Kidney epithelial cell (primary cell): ENCODE measurements at regions not wholly inside any gene's neighbourhood (a gene's known extent, or its start where the extent isn't known, plus 50 kb on each side); places are given as distances from the start of the nearest gene placed in this dataset.

ENCODE experiments used
- DNase-seq: peaks from one replicate; pipeline ENCODE4 v3.0.0-alpha.2; 2010; ENCODE audit warnings: low read depth
- H3K27me3 ChIP-seq: 2 replicates; pipeline ENCODE4 v1.6.0; 2011; ENCODE audit warnings: low read length; ENCODE audit not compliant: control insufficient read depth, insufficient read depth
- H3K36me3 ChIP-seq: 2 replicates; pipeline ENCODE4 v1.5.1; 2011; ENCODE audit warnings: low read length; ENCODE audit not compliant: control insufficient read depth, insufficient read depth
- H3K4me3 ChIP-seq: 2 replicates; pipeline ENCODE4 v1.5.1; 2011; ENCODE audit warnings: low read depth, mild to moderate bottlenecking, control low read depth, low read length
- TF ChIP-seq, protein P1 (sequence below): IDR thresholded peaks from 2 replicates; pipeline ENCODE4 v1.5.1; 2011; ENCODE audit warnings: mild to moderate bottlenecking, moderate library complexity, low read length, control low read depth, inconsistent platforms; ENCODE audit not compliant: insufficient read depth, poor library complexity, severe bottlenecking

DNA sequence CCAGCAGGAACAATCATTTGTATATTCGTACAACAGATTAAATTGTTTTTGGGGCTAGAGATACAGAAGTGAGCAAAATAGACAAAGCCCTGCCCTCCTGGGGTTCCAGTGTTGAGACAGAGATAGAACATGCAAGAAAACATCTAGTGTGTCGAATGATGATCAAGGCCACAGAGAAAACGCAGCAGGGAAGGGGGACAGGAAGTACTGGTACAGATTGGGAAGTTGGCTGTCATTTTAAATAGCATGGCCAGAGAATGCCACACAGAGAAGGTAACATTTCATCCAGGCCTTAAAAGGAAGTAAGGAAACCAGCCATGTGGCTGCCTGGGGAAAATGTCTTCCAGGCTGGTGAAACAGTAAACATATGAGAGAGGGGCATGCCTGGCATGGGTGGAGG, 202.6 kb upstream of the MYLIP start:
- TF ChIP-seq, protein P1, sequence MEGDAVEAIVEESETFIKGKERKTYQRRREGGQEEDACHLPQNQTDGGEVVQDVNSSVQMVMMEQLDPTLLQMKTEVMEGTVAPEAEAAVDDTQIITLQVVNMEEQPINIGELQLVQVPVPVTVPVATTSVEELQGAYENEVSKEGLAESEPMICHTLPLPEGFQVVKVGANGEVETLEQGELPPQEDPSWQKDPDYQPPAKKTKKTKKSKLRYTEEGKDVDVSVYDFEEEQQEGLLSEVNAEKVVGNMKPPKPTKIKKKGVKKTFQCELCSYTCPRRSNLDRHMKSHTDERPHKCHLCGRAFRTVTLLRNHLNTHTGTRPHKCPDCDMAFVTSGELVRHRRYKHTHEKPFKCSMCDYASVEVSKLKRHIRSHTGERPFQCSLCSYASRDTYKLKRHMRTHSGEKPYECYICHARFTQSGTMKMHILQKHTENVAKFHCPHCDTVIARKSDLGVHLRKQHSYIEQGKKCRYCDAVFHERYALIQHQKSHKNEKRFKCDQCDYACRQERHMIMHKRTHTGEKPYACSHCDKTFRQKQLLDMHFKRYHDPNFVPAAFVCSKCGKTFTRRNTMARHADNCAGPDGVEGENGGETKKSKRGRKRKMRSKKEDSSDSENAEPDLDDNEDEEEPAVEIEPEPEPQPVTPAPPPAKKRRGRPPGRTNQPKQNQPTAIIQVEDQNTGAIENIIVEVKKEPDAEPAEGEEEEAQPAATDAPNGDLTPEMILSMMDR = no peak
- Histone ChIP-seq H3K27me3 (no peaks in the 10 kb centered on the region), H3K4me3 (no peak overlapping the region), H3K36me3 (no peaks in the 10 kb centered on the region)
- DNase-seq = no peak

DNA sequence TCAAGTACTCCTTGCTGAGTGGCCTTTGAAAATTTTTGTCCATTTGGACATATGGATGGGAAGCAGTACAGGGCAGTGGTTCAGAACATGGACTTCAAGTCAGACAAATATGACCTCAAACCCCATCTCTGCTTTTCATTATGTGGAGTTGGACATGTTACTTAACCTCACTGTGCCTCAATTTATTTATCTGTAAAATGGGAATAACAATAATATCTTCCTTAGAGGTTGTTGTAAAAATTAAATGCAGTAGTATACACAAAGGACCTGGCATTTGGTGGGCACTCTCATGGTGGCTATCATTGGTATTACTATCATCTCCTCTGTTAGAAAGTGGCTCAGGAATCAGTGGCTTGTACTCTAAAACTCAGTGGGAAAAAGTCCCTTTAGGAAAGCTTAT, 204.0 kb upstream of the MYLIP start:
- TF ChIP-seq, protein P1 = no peak
- H3K4me3 ChIP-seq = no peak overlapping the region
- no peaks in the 10 kb centered on the region for H3K36me3 ChIP-seq

DNA sequence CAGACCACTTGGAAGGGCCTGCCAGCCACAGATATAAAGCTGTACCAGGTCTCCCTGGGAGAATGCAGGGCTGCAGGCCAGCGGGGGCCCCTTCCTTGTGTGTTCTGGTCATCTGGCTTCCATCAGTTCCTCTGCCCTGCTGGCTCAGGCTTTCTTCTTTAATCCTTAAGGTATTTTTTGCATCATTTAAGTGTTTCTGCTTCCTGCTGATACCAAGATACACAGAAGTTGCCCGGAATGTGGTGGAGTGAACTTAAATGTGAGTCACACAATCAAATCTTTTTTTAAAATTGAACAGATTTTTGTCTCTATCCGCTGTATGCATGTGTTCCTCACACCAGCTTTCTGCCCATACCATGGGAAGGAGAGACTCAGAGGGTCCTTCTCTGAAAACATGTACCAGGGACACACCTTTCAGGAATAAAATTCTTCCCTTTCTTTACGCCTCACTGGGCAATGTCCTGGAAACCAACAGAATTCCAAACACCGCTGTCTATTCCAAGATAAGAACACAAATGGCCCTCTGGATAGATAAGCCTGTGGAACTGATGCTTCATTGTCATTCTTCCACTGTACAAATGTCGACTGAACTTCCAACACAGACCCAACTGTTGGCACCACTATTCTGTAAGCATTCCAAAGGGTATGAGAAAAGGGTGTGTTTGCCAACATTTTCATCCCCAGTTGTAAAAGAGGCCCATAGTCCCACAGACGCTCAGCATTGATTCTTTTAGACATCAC, 206.2 kb upstream of the MYLIP start:
- DNase-seq = no peak
- TF ChIP-seq, protein P1 = no peak
- Histone ChIP-seq H3K36me3 (no peaks in the 10 kb centered on the region), H3K27me3 (no peaks in the 10 kb centered on the region), H3K4me3 (no peak overlapping the region)

More for the DNA sequence above, 204.0 kb upstream of the MYLIP start:
- no peaks in the 10 kb centered on the region for H3K27me3 ChIP-seq
- no peak for DNase-seq

DNA sequence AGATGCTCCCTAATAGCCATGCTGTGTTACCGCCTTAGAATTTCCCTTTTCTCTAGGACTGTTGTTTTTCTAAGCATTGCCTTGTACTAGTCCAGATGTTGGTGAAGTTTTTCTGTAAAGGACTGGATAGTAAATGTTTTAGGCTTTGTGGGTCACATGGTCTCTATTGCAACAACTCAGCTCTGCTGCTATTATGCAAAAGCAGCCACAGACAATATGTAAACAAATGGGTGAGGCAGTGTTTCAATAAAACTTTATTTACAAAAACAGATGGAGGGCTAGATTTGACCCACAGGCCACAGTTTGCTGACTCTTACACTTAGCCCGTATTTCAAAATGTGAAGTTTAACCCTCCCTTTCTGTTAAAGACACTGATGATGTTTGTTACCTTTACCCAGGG, 207.6 kb upstream of the MYLIP start:
- Histone ChIP-seq H3K36me3 (no peaks in the 10 kb centered on the region), H3K27me3 (no peaks in the 10 kb centered on the region), H3K4me3 (no peak overlapping the region)
- no peak for DNase-seq
- TF ChIP-seq, protein P1 = no peak

DNA sequence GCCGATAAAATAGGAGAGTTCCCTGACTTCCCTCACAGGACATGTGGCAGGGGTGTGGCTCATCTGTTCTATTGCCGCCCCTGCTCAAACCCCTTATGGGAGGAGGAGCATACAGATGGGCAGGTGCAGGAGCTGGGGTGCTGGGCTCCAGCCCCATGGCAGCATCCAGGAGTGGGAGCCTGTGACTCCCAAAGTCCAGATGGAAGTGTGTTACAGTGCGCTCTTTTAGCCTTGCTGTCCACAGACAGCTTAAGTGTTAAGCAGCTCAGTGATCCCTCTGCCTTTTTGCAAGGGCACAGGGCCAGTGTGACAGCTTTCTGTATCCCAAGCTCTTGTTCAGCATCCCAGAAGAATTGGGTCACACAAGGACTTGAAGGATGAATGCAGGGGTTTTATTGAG, 212.3 kb upstream of the MYLIP start:
- no peak overlapping the region for H3K4me3 ChIP-seq
- TF ChIP-seq, protein P1 = no peak
- DNase-seq = no peak
- no peaks in the 10 kb centered on the region for H3K27me3 ChIP-seq
- H3K36me3 ChIP-seq = no peaks in the 10 kb centered on the region

DNA sequence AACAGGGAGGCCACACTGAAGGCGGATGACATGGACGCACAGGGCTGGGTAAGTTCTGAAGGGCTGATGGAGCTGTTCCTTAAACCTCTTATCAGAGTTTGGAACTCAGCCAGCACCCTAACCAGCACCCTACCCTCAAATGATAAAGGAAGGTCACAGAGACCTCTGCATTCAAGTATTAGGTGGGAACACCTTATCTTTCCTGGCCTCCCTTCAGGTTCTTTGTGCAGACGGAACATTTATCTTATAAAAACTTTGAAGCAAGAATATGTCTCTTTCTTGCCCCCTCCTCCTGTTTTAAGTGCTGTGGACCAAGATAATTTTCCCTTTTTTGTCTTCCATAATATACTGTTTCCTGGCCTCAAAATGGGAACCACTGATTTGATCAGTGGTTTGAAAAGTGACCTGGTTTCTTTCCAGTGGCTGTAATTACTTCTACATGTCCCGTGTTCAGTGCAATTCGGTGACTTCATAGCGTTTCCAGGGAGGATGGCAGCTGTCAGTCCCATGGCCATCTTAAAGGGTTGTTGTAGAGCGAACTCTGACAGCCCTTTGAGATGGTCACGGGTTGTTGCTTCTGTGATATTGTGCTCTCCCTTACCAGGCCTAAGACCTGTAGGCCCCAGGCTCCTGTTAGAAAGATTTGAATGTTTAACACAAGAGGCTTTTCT, 213.2 kb upstream of the MYLIP start:
- TF ChIP-seq, protein P1 = no peak
- DNase-seq = no peak
- H3K36me3 ChIP-seq = no peaks in the 10 kb centered on the region
- H3K27me3 ChIP-seq = no peaks in the 10 kb centered on the region
- no peak overlapping the region for H3K4me3 ChIP-seq
